ENCODE measurements at regions not wholly inside any gene's neighbourhood (a gene's known extent, or its start where the extent isn't known, plus 50 kb on each side); places are given as distances from the start of the nearest gene placed in this dataset.

DNA sequence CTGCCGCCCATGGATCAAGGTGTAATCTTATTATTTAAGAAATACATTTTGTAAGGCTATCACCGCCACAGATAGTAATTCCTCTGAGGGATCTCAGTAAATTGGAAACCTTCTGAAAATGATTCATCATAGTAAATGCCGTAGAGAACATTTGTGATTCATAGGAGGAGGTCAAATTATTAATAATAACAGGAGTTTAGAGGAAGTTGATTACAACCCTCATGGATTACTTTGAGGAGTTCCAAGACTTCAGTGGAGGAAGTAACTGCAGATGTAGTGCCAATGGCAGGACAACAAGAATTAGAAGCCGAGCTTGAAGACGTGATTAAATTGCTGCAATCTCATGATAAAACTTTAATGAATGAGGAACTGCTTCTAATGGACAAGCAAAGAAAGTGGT, 280.1 kb downstream of the PTPRC start:
- Mint-ChIP-seq H3K4me1 (ENCODE audit: low read depth) (no peaks in the 10 kb centered on the region), H3K27ac (no peak overlapping the region), H3K9me3 (ENCODE audit: low read depth) (no peaks in the 10 kb centered on the region), H3K36me3 (ENCODE audit: insufficient read depth) (no peaks in the 10 kb centered on the region), H3K4me3 (ENCODE audit: low read depth) (no peak overlapping the region), H3K27me3 (no peaks in the 10 kb centered on the region)
- TF ChIP-seq, protein P1, sequence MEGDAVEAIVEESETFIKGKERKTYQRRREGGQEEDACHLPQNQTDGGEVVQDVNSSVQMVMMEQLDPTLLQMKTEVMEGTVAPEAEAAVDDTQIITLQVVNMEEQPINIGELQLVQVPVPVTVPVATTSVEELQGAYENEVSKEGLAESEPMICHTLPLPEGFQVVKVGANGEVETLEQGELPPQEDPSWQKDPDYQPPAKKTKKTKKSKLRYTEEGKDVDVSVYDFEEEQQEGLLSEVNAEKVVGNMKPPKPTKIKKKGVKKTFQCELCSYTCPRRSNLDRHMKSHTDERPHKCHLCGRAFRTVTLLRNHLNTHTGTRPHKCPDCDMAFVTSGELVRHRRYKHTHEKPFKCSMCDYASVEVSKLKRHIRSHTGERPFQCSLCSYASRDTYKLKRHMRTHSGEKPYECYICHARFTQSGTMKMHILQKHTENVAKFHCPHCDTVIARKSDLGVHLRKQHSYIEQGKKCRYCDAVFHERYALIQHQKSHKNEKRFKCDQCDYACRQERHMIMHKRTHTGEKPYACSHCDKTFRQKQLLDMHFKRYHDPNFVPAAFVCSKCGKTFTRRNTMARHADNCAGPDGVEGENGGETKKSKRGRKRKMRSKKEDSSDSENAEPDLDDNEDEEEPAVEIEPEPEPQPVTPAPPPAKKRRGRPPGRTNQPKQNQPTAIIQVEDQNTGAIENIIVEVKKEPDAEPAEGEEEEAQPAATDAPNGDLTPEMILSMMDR (IDR thresholded peaks at IDR 0.05; ENCODE audit: unreplicated experiment) = no peak
- DNase-seq (ENCODE audit: low spot score, unreplicated experiment) = no peak

DNA sequence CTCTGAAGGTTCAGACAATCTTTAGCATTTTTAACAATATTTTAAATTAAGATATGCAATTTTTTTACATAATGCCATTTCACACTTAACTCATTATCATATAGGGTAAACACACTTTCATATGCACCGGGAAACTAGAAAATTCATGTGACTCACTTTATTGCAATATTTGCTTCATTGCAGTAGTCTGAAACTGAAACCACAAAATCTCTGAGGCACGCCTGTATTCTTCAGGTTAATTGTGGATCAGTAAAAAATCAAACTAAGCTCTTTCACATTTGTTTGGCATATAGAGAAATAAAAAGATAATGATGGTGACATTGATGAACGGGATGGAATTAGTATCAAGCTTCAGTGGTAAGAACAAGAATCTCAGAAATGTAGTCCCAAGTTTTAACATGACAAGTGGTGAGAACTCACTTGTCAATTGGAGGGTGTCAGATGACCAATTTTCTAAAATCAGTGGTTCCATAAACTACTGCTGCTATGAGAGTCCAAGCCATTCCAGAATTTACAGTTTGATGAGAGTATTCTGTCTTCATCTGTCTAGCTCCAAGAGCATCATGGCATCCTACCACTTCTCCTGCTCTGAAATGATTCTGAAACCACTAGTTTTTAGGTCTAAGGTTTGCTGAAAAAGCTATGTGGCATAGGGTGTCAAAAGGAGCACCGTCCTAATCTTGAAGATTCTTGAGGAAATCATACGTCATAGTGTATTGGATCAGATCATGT, 281.0 kb downstream of the PTPRC start:
- Mint-ChIP-seq H3K4me1 (ENCODE audit: low read depth) (no peaks in the 10 kb centered on the region), H3K9me3 (ENCODE audit: low read depth) (no peaks in the 10 kb centered on the region), H3K27me3 (no peaks in the 10 kb centered on the region), H3K4me3 (ENCODE audit: low read depth) (no peak overlapping the region), H3K27ac (no peak overlapping the region), H3K36me3 (ENCODE audit: insufficient read depth) (no peaks in the 10 kb centered on the region)
- no peak for DNase-seq (ENCODE audit: low spot score, unreplicated experiment)
- TF ChIP-seq, protein P1 (IDR thresholded peaks at IDR 0.05; ENCODE audit: unreplicated experiment) = no peak

DNA sequence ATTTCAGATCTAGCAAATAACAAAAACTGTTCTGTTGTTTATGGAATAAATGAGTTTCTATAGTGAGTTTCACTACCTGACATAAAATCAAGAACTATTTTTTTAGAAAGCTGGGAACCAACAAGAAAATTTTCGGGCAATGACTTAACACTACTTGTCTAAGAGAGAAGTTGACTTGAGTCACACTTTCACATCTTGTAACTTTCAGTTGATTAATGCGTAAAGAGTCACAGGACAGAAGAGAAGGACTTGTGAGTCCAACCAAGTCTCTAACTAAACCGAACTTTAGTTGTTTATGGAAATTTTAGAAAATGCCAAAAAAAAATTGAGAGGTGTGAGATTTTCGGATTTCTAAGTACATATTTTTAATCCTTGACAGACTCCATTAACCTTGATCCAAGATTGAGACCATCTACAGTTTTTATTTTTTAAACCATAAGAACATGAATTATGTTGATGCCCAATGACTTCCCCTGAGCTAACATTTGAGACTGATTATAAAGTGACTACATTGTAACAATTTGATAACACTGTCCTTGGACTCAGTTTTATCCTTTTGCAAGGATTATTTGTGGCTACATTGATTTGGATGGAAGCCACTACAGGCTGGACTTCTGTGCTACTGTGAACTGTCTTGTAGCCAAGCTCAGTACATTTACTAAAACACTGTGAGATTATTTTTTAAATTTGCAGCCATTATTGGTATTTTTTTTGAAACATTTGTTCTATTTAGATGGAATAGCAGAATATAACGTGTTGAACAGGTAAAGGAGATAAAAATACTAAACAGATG, 284.0 kb downstream of the PTPRC start:
- Mint-ChIP-seq H3K27me3 (no peaks in the 10 kb centered on the region), H3K4me3 (ENCODE audit: low read depth) (no peak overlapping the region), H3K27ac (no peak overlapping the region), H3K36me3 (ENCODE audit: insufficient read depth) (no peaks in the 10 kb centered on the region), H3K4me1 (ENCODE audit: low read depth) (no peaks in the 10 kb centered on the region), H3K9me3 (ENCODE audit: low read depth) (no peaks in the 10 kb centered on the region)
- no peak for DNase-seq (ENCODE audit: low spot score, unreplicated experiment)
- TF ChIP-seq, protein P1 (IDR thresholded peaks at IDR 0.05; ENCODE audit: unreplicated experiment) = no peak

DNA sequence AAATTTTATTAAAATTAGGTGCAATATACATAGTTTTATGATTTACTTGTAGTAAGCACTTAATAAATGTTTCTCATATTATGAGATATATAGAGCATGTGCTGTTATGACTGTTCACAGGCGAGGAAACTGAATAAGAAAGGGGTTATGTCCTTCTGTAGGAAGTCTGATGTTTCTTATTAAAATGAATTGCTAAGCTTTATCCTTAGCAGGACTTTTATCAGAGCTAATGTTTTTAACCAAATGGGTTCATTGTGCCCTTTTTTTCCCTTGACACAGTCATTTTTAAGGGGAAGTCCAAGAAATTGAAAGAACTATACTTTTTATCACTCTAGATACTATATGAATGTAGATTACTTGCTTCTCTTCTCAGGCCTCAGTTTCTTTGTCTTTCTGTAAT, 285.2 kb downstream of the PTPRC start:
- H3K27ac Mint-ChIP-seq = no peak overlapping the region
- DNase-seq (ENCODE audit: low spot score, unreplicated experiment) = no peak
- TF ChIP-seq, protein P1 (IDR thresholded peaks at IDR 0.05; ENCODE audit: unreplicated experiment) = no peak
- H3K27me3 Mint-ChIP-seq = no peaks in the 10 kb centered on the region
- no peak overlapping the region for H3K4me3 Mint-ChIP-seq (ENCODE audit: low read depth)
- H3K36me3 Mint-ChIP-seq (ENCODE audit: insufficient read depth) = no peaks in the 10 kb centered on the region
- no peaks in the 10 kb centered on the region for H3K4me1 Mint-ChIP-seq (ENCODE audit: low read depth)
- no peaks in the 10 kb centered on the region for H3K9me3 Mint-ChIP-seq (ENCODE audit: low read depth)

DNA sequence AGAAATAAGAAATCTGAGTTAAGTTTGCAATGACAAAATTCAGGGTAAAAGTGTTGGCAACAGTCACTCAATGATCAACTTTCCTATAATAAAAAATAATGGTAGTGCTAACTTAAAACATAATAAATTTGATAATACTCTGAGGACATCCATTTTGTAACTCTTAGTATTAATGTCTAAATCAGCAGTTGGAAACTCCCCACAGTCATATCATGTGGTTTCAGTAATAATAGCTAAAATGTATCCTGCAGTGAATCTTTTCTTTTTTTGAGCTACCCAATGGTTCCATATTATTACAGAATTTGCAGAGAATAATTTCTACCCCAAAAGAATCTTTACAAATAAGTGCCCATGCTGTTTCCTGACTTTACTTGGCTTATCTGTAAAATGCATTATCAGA, 286.7 kb downstream of the PTPRC start:
- no peak overlapping the region for H3K4me3 Mint-ChIP-seq (ENCODE audit: low read depth)

More for the DNA sequence above, 286.7 kb downstream of the PTPRC start:
- Mint-ChIP-seq H3K4me1 (ENCODE audit: low read depth) (peaks cover 2% of the 10 kb centered on the region), H3K27me3 (no peaks in the 10 kb centered on the region), H3K27ac (no peak overlapping the region), H3K9me3 (ENCODE audit: low read depth) (no peaks in the 10 kb centered on the region), H3K36me3 (ENCODE audit: insufficient read depth) (no peaks in the 10 kb centered on the region)
- DNase-seq (ENCODE audit: low spot score, unreplicated experiment) = no peak
- TF ChIP-seq, protein P1 (IDR thresholded peaks at IDR 0.05; ENCODE audit: unreplicated experiment) = no peak
